NCI-H2107 treated with DMSO at 0.1 percent for 48 hours (cell line): ENCODE measurements at regions not wholly inside any gene's neighbourhood (a gene's known extent, or its start where the extent isn't known, plus 50 kb on each side); places are given as distances from the start of the nearest gene placed in this dataset.

Experiments used
- DNase-seq: peaks from one replicate; lab custom pipeline; 2025; ENCODE audit not compliant: unreplicated experiment; lab: John Stamatoyannopoulos, UW

- DNase-seq, result no peak
Observed at GRCh38 chr17:79455636-79456035, 155.2 kb downstream of the RBFOX3 start.

DNA sequence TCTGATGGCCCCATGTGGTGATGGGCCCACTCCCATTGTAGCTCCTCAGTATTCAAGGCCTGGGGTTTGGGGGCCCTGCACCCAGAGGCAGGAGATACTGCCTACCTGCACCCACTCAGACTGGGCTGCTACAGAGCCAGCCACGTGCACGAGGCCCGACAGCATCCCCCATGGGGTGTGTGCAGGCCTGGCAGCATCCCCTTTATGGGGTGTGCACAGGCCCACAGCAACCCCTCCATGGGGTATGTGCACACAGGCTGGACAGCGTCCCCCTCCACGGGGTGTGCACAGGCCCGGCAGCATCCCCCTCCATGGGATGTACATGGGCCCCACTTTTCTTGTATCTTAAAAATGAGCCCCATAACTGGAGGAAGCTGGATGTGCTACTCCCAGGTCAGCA, 156.0 kb downstream of the RBFOX3 start:
- no peak for DNase-seq

DNA sequence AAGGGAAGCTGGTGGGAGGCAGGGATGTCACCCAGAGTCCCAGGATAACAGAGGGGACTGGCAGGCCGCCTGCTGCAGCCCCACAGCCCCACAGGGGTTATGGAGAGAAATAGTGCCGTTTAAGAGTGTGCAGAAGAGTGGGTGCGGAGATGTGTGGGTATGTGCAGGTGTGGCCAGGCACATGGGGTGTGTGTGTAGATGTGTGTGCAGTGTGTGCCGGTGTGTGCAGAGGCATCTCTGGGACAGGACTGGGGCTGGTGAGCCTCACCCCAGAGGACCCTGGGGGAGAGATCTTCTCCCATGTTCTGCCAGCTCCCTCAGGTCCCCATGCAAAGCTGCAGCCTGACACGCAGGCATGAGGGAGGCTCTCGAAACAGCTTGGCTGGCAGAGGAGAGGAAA, 157.4 kb downstream of the RBFOX3 start:
- DNase-seq, result no peak

- no peak for DNase-seq
Observed at GRCh38 chr17:79452706-79453105, 158.1 kb downstream of the RBFOX3 start.

DNA sequence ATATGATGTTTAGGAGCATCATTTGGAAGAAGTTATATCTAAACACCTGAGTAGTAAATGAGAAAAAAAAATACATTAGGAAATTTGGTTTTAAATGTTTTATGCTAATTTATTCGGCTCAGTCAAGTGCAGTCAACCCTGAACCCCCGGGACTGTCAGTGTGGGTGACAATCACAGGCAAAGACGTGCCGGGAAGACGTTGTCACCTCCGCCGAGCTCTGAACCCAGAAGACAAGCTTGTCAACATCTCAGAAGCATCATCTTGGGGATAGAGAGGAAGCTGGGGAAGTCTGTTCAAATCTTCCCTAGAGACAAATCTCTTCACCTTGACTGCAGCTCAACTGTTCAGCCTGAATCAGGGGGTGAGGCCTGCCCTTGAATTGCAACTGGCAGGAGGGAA, 159.7 kb downstream of the RBFOX3 start:
- no peak for DNase-seq

DNA sequence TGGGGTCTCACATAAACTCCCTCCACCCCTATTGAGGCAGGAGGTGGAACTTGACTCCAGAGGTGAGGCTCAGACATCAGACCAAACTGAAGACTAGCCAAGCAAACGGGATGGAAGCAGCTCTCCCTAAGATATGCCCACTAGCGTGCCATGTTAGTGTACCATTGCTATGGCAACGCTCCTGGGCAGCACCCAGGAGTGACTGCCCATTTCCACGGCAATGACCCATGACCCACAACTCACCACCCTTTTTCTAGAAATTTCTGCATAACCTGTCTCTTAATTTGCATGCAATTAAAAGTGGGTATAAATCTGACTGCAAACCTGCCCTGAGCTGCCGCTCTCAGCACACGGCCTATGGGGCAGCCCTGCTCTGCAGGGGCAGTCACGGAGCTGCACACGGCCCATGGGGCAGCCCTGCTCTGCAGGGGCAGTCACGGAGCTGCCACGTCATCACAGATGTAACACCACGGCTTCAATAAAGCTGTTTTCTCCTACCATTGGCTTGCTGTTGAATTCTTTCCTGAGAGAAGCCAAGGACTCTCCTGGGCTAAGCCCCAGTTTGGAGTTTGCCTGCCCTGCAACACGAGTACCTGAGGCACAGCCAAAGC, 164.3 kb downstream of the RBFOX3 start:
- DNase-seq, result no peak

GRCh38 chr17:79444198-79444597, 166.7 kb downstream of the RBFOX3 start:
- DNase-seq, result no peak

GRCh38 chr17:79443026-79443425, 167.8 kb downstream of the RBFOX3 start:
- no peak for DNase-seq

GRCh38 chr17:79441356-79442160, 169.3 kb downstream of the RBFOX3 start:
- no peak for DNase-seq

DNA sequence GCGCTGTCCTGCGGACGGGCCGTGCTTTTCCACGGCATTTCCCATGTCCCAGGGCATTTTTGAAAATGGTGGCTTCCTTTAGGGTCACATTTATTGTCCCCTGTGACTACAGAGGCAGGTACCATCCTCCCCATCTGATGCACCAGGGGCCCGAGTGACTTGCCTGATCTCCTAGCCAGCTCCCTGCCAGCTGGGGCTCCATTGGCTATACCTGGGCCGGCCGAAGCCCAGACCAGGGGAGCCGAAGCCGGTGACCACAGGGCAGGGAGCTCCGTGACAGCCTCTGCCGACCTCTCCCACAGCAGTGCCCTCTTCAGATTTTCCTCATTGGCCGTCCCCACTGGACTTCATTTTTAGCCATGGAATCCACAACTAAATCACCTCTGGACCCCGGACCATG, 170.6 kb downstream of the RBFOX3 start:
- DNase-seq, result no peak

DNA sequence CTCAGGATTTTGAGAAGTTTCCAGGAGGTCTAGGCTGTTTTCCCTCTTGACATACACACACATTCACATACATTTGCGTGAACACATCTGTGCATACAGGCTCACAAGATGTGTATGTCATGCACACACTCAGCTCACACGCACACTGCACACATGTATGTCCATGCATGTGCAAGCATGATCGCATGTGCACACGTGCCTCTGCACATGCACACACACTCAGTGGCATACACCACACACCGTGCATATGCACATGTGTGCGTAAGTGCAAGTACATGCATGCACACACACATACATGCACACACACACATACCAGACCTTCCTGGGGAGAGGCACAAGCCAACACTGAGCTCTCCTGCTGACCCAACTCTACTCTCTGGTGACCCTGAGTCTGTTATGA, 171.4 kb downstream of the RBFOX3 start:
- DNase-seq, result no peak

- DNase-seq, result no peak
Observed at GRCh38 chr17:79438546-79439334, 172.1 kb downstream of the RBFOX3 start.

DNA sequence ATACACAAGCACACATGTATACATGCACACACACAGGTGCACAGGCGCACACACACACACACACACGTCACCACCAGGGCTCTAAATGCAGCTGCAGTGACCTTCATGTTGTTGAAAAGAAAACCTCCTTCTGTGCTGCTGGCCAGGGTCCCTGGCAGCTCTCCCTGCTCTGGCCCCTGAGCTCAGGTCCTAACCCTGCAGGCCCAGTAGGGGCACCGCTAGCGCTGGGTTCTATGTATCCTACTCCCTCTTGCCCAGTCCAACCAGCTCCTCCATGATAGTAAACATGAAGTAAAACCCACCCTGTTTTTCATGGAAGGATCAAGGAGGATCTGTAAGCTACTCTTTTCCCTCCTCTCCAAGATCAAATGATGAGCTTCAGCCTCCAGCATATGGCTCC, 172.8 kb downstream of the RBFOX3 start:
- no peak for DNase-seq

- no peak for DNase-seq
Observed at GRCh38 chr17:79437081-79437480, 173.8 kb downstream of the RBFOX3 start.

DNA sequence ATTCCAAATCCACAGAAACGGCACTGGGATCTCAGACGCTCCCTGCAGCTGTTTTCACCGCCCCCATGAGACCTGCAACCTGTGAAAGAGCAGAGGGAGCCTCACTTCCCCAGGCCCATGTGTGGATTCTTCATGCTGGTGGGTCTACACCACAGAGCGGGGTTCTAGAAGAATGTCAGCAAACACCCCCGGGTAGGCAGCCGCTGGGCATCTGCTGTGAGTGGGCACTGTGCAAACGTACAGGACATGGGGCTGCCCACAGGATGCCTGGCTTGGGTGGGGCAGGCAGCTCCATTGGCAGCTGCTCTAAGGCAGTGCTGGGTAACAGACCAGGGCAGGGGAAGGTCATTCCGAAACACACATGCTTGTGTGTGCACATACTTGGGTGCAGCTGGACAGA, 174.9 kb downstream of the RBFOX3 start:
- no peak for DNase-seq

DNA sequence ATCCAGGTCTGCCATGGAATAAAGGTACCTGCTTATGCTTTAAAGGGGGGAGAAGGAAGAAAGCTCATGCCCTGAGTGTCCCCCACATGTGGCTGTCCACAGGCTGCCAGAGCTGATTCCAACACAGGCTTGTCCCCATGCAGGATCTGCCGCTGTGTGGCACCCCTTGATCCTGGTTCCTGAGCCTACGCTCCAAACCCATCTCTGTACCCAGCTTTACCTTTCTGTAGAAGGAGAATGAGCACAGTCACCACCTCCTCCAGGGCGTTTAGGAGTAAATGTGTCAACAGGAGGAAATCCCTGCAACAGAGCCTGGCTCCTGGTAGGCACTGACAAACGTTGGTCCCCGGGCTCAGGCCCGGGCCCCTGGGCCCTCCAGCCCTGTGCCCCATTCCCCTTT, 175.6 kb downstream of the RBFOX3 start:
- DNase-seq, result no peak

GRCh38 chr17:79434215-79434614, 176.6 kb downstream of the RBFOX3 start:
- no peak for DNase-seq

GRCh38 chr17:79433379-79433778, 177.5 kb downstream of the RBFOX3 start:
- DNase-seq, result no peak

GRCh38 chr17:79431175-79431574, 179.7 kb downstream of the RBFOX3 start:
- DNase-seq, result no peak

DNA sequence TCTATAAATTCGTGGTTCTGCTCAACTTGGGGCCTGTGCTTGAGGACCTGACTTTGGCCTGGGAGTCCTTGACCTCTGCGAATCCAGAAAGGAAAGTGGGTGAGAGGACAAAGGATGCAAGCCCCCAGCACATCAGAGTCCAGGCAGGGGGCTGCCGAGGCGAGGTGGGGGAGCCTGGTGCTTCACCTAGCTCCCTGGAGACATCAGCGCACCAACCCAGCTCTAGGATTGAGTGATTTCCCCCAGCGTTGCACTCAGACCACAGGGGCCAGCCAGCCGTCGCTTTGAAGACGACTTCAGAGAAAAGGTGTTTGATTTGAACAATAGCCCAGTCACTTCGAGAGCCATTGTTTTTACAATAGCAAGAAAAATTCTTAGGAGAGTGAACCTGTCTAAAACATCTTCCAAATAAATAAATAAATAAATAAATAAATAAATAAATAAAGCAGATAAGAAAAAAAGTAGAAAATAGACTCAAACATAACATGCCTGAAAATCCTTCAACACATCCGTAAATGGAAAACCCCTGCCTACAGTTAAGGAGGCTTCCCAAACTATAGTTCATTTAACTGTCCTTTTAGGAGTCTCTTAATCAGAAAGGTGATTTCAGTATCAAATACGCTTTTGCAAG, 180.9 kb downstream of the RBFOX3 start:
- no peak for DNase-seq

GRCh38 chr17:79428988-79429387, 181.9 kb downstream of the RBFOX3 start:
- no peak for DNase-seq
